DND-41 (cell line): ENCODE measurements at regions not wholly inside any gene's neighbourhood (a gene's known extent, or its start where the extent isn't known, plus 50 kb on each side); places are given as distances from the start of the nearest gene placed in this dataset.

Experiments
- ATAC-seq: fragments of 200-7000 bp; cut with Tn5 transposase; 3 replicates; pipeline ENCODE4 v1.9.1; 2021; ENCODE audit warnings: low read depth; ENCODE audit not compliant: insufficient read depth
- DNase-seq: peaks from one replicate; pipeline ENCODE4 v3.0.0-alpha.2; 2020
- H2AFZ ChIP-seq: 2 replicates; pipeline ENCODE4 v1.6.0; 2012; ENCODE audit warnings: low read depth, low read length
- H3K27ac ChIP-seq: 2 replicates; pipeline ENCODE4 v1.5.1; 2012; ENCODE audit warnings: low read length, inconsistent platforms
- H3K27me3 ChIP-seq: fragments of 200-600 bp; sonication (generic); 2 replicates; pipeline ENCODE4 v1.6.0; 2012; ENCODE audit warnings: low read length, mild to moderate bottlenecking, inconsistent platforms; ENCODE audit not compliant: insufficient read depth, poor library complexity
- H3K36me3 ChIP-seq: 2 replicates; pipeline ENCODE4 v1.5.1; 2012; ENCODE audit warnings: low read length, inconsistent platforms; ENCODE audit not compliant: insufficient read depth
- H3K4me1 ChIP-seq: 2 replicates; pipeline ENCODE4 v1.5.1; 2012; ENCODE audit warnings: mild to moderate bottlenecking, low read length; ENCODE audit not compliant: insufficient read depth
- H3K4me2 ChIP-seq: 2 replicates; pipeline ENCODE4 v1.6.0; 2012; ENCODE audit warnings: mild to moderate bottlenecking, moderate library complexity, low read length, inconsistent platforms; ENCODE audit not compliant: insufficient read depth
- H3K4me3 ChIP-seq, 2 experiments: fragments of 200-600 bp in 1 of 2; shearing (Covaris generic) in 1 of 2; 2 replicates each; pipeline ENCODE4 v1.5.1; 2012 to 2016; ENCODE audit warnings: inconsistent platforms in 2 of 2, low read length in 2 of 2, mild to moderate bottlenecking in 2 of 2, low read depth in 1 of 2, moderate library complexity in 1 of 2
- H3K79me2 ChIP-seq: 2 replicates; pipeline ENCODE4 v1.6.0; 2012; ENCODE audit warnings: low read length, inconsistent platforms; ENCODE audit not compliant: insufficient read depth
- H3K9ac ChIP-seq: 2 replicates; pipeline ENCODE4 v1.6.0; 2012; ENCODE audit warnings: low read depth, mild to moderate bottlenecking, inconsistent platforms, low read length, moderate library complexity
- H3K9me3 ChIP-seq: 2 replicates; pipeline ENCODE4 v1.5.1; 2012; ENCODE audit warnings: low read length, moderate library complexity, mild to moderate bottlenecking, inconsistent platforms; ENCODE audit not compliant: insufficient read depth, severe bottlenecking
- H4K20me1 ChIP-seq: 2 replicates; pipeline ENCODE4 v1.6.0; 2012; ENCODE audit warnings: low read length; ENCODE audit not compliant: insufficient read depth
- EZH2 ChIP-seq: IDR thresholded peaks from 3 replicates; pipeline ENCODE4 v1.6.1; 2012; ENCODE audit warnings: borderline replicate concordance, low read depth, mild to moderate bottlenecking, moderate library complexity, low read length, inconsistent platforms; ENCODE audit not compliant: severe bottlenecking
- TF ChIP-seq, protein P1 (sequence below): IDR thresholded peaks from 2 replicates; pipeline ENCODE4 v1.5.1; 2012; ENCODE audit warnings: borderline replicate concordance, low read length, moderate library complexity, mild to moderate bottlenecking; ENCODE audit not compliant: poor library complexity, severe bottlenecking; ENCODE audit errors: extremely low read depth

DNA sequence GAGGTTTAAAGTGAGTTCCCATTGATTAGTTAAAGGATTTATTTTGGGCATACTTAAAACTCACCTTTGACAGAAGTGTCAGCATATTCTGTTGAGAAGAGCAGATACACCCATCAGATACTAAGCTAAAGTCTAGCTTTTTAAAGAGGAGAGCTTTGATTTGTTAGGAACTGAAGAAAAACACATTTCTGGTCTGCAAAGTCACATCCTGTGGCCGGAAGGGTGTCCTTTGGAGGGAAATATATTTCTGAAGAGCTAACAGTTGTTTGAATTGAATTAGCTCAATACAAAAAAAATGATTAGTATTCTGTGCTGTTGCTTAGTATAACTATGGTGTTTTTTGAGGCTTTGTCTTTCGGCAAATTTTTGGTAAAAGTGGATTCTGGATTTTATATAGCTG, 302.7 kb downstream of the RFPL4B start:
- no peak overlapping the region for H3K9ac ChIP-seq
- peaks cover 3% of the 10 kb centered on the region for H3K27me3 ChIP-seq
- TF ChIP-seq EZH2: no peak
- TF ChIP-seq, protein P1, sequence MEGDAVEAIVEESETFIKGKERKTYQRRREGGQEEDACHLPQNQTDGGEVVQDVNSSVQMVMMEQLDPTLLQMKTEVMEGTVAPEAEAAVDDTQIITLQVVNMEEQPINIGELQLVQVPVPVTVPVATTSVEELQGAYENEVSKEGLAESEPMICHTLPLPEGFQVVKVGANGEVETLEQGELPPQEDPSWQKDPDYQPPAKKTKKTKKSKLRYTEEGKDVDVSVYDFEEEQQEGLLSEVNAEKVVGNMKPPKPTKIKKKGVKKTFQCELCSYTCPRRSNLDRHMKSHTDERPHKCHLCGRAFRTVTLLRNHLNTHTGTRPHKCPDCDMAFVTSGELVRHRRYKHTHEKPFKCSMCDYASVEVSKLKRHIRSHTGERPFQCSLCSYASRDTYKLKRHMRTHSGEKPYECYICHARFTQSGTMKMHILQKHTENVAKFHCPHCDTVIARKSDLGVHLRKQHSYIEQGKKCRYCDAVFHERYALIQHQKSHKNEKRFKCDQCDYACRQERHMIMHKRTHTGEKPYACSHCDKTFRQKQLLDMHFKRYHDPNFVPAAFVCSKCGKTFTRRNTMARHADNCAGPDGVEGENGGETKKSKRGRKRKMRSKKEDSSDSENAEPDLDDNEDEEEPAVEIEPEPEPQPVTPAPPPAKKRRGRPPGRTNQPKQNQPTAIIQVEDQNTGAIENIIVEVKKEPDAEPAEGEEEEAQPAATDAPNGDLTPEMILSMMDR: no peak
- no peak overlapping the region for H2AFZ ChIP-seq
- no peak for ATAC-seq
- H3K36me3 ChIP-seq: no peaks in the 10 kb centered on the region
- no peak overlapping the region for H3K27ac ChIP-seq
- DNase-seq: no peak
- no peaks in the 10 kb centered on the region for H3K79me2 ChIP-seq
- H3K4me2 ChIP-seq: no peak overlapping the region
- H3K9me3 ChIP-seq: no peaks in the 10 kb centered on the region
- H3K4me3 ChIP-seq: no peak overlapping the region
- no peaks in the 10 kb centered on the region for H4K20me1 ChIP-seq
- H3K4me1 ChIP-seq: no peaks in the 10 kb centered on the region

- Histone ChIP-seq H3K9me3 (no peaks in the 10 kb centered on the region), H3K4me3 (no peak overlapping the region), H3K4me1 (no peaks in the 10 kb centered on the region), H3K27me3 (peaks cover 3% of the 10 kb centered on the region), H2AFZ (no peak overlapping the region), H3K79me2 (no peaks in the 10 kb centered on the region), H3K27ac (no peak overlapping the region), H3K9ac (no peak overlapping the region), H3K36me3 (no peaks in the 10 kb centered on the region), H3K4me2 (no peak overlapping the region), H4K20me1 (no peaks in the 10 kb centered on the region)
- TF ChIP-seq EZH2: no peak
- TF ChIP-seq, protein P1: no peak
- DNase-seq: no peak
- no peak for ATAC-seq
These were observed 304.1 kb downstream of the RFPL4B start for GRCh38 chr6:112651239-112651638.

DNA sequence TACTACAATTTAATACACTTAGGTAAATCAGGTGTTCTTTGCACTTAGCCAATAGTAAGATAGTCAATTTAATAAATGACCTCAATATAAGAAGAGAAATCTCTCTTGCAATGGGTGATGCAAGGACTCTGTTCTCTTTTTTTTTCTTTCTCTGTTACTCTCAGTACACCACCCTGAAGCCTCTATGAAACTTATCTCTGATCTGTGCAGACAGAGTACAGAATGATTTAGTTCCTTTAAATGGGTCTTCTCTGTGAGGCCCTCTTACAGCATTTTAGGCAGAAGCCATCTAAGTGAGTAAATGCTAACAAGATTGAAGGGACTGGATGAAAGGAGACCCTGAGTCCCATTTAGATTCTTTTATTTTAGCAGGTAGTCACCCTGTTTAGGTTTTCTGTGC, 312.8 kb downstream of the RFPL4B start:
- no peaks in the 10 kb centered on the region for H3K79me2 ChIP-seq
- no peak for ATAC-seq
- H3K4me3 ChIP-seq: no peak overlapping the region
- H4K20me1 ChIP-seq: no peaks in the 10 kb centered on the region
- no peak for DNase-seq
- no peaks in the 10 kb centered on the region for H3K4me1 ChIP-seq
- no peak for TF ChIP-seq EZH2
- TF ChIP-seq, protein P1: no peak
- H3K27me3 ChIP-seq: no peaks in the 10 kb centered on the region
- no peaks in the 10 kb centered on the region for H3K9me3 ChIP-seq
- no peak overlapping the region for H2AFZ ChIP-seq
- no peak overlapping the region for H3K4me2 ChIP-seq
- no peak overlapping the region for H3K27ac ChIP-seq
- H3K36me3 ChIP-seq: no peaks in the 10 kb centered on the region
- H3K9ac ChIP-seq: no peak overlapping the region

DNA sequence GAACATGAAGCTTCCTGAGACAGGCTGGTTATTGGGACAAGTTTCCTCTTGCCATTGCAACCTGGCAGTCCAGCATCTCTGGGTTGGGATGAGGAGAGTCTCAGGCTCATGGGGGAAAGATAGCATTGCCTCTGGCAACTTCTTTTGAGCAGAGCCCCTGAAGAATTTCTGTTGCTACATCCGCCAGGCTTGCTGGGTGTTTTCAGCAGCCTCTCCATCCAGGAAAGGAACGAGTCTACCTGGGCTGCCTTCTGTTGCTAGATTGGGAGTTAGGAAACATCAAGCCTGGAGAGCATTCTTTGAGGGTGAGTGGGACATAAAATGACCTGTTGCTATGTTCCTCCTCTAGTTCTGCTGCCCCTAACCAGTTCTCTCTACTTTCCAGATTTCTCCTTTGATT, 313.5 kb downstream of the RFPL4B start:
- Histone ChIP-seq H3K4me2 (no peak overlapping the region), H3K9me3 (no peaks in the 10 kb centered on the region), H3K27me3 (no peaks in the 10 kb centered on the region), H3K27ac (no peak overlapping the region), H3K36me3 (no peaks in the 10 kb centered on the region), H3K4me3 (no peak overlapping the region), H3K9ac (no peak overlapping the region), H4K20me1 (no peaks in the 10 kb centered on the region), H2AFZ (no peak overlapping the region), H3K4me1 (no peaks in the 10 kb centered on the region), H3K79me2 (no peaks in the 10 kb centered on the region)
- TF ChIP-seq, protein P1: no peak
- TF ChIP-seq EZH2: no peak
- DNase-seq (no peak), ATAC-seq (no peak)
